Esophagus muscularis mucosa (tissue), 4 donors: ENCODE measurements at regions not wholly inside any gene's neighbourhood (a gene's known extent, or its start where the extent isn't known, plus 50 kb on each side); places are given as distances from the start of the nearest gene placed in this dataset.

Source experiments
- DNase-seq: peaks from one replicate; pipeline ENCODE4 v3.0.0-alpha.2; 2017; ENCODE audit errors: extremely low spot score
- H3K27ac ChIP-seq, 4 donors: fragments of 200-600 bp; sonication (generic); replicated peaks in 1 of 4; 1 replicate in 3 of 4; 2 replicates in 1 of 4; pipeline ENCODE4 v1.5.1; 2016 to 2019; ENCODE audit warnings: mild to moderate bottlenecking in 1 of 4
- H3K27me3 ChIP-seq, 4 donors: fragments of 200-600 bp; sonication (generic); one replicate each; pipeline versions ENCODE4 v1.5.1 to v1.6.0; 2016 to 2019
- H3K36me3 ChIP-seq, 4 donors: fragments of 200-600 bp; sonication (generic); one replicate each; pipeline ENCODE4 v1.5.1; 2016 to 2019
- H3K4me1 ChIP-seq, 4 donors: fragments of 200-600 bp; sonication (generic); one replicate each; pipeline ENCODE4 v1.5.1; 2016 to 2019
- H3K4me3 ChIP-seq, 4 donors: fragments of 200-600 bp; sonication (generic); 1 replicate in 2 of 4; 2 replicates in 2 of 4; pipeline ENCODE4 v1.5.1; 2016 to 2019; ENCODE audit warnings: mild to moderate bottlenecking in 4 of 4, moderate library complexity in 1 of 4
- H3K9me3 ChIP-seq, 4 donors: fragments of 200-600 bp; sonication (generic); 1 replicate in 3 of 4; 2 replicates in 1 of 4; pipeline ENCODE4 v1.5.1; 2016 to 2019
- EP300 ChIP-seq: sonication (generic); formaldehyde crosslinking; IDR thresholded peaks from one replicate; pipeline ENCODE4 v1.6.1; 2017; ENCODE audit warnings: antibody characterized with exemption
- POLR2A ChIP-seq: fragments of 450-650 bp; IDR thresholded peaks from one replicate; pipeline ENCODE4 v1.6.1; 2017; ENCODE audit warnings: antibody characterized with exemption, moderate library complexity, mild to moderate bottlenecking, low read depth
- POLR2AphosphoS5 ChIP-seq, 2 donors: sonication (generic); formaldehyde crosslinking; IDR thresholded peaks; one replicate each; pipeline ENCODE4 v1.6.1; 2017; ENCODE audit warnings: antibody characterized with exemption in 2 of 2
- WGBS: methylation state at CpG from one replicate; pipeline ENCODE4 v1.1.5; 2018; 5-methylcytosine and 5-hydroxymethylcytosine counted together
- intact Hi-C: fragments of 100-400 bp; cut with DNase I; formaldehyde crosslinking; loops from one replicate; pipeline ENCODE4 v1.15.1; 2023
- TF ChIP-seq, protein P1 (sequence below), 3 experiments: fragments of 200-600 bp in 2 of 3; fragments of 450-650 bp in 1 of 3; sonication (generic) in 2 of 3; IDR thresholded peaks; one replicate each; pipeline ENCODE4 v1.5.1; 2017 to 2019; ENCODE audit warnings: antibody characterized with exemption in 3 of 3, mild to moderate bottlenecking in 2 of 3, moderate library complexity in 1 of 3

DNA sequence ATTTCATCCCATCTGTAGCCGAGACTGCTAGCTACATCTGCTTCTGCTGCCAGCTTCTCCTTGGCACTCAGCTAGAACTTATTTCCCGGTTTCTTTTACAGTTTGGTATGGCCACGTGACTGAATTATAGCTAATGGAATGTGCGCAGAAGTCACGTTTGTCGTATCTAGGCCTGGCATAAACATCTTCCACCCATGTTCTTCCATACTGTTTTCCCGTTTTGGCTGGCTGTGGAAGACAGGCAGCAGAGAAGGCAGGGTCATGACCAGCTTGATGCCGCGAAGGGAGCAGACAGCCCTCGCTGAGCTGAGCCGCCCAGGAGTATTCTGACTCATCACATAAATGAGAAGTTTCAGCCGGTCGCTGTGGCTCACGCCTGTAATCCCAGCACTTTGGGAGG lies 186.7 kb downstream of the RFC3 start:
- Histone ChIP-seq H3K36me3 (no peaks in the 10 kb centered on the region), H3K27me3 (no peaks in the 10 kb centered on the region), H3K9me3 (no peaks in the 10 kb centered on the region), H3K27ac (no peak overlapping the region), H3K4me3 (no peak overlapping the region), H3K4me1 (peaks cover 8 to 15% (median 8%) of the 10 kb centered on the region in 4 donors)
- DNase-seq = no peak
- TF ChIP-seq EP300 (no peak), POLR2A (no peak), POLR2AphosphoS5 (IDR thresholded peaks at IDR 0.05) (no peak)
- TF ChIP-seq, protein P1, sequence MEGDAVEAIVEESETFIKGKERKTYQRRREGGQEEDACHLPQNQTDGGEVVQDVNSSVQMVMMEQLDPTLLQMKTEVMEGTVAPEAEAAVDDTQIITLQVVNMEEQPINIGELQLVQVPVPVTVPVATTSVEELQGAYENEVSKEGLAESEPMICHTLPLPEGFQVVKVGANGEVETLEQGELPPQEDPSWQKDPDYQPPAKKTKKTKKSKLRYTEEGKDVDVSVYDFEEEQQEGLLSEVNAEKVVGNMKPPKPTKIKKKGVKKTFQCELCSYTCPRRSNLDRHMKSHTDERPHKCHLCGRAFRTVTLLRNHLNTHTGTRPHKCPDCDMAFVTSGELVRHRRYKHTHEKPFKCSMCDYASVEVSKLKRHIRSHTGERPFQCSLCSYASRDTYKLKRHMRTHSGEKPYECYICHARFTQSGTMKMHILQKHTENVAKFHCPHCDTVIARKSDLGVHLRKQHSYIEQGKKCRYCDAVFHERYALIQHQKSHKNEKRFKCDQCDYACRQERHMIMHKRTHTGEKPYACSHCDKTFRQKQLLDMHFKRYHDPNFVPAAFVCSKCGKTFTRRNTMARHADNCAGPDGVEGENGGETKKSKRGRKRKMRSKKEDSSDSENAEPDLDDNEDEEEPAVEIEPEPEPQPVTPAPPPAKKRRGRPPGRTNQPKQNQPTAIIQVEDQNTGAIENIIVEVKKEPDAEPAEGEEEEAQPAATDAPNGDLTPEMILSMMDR (IDR thresholded peaks at IDR 0.05) = no peak
- 94% methylated on average over 13 of the region's 14 CpGs for WGBS
- intact Hi-C loops = no loop called here

DNA sequence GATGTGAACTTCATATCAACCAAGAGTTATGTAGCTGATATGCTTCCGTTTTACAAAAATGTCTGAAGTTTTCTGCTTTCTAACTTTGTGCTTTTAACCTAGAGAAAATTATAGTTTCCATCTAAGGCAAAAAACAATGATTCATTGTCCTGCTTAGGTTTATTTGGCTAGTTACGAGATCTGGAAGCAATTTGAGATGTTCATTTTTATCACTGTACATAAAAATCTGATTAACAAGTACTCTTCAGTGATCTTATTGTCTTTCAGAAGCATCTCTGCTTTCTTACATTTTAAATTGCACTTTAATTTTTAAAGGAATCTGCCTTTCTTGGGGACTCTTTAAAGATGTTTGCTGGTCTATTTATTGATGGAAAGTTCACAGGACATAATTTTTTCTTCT lies 188.1 kb downstream of the RFC3 start:
- TF ChIP-seq POLR2AphosphoS5 (IDR thresholded peaks at IDR 0.05) (no peak), POLR2A (no peak)
- Histone ChIP-seq H3K9me3 (no peaks in the 10 kb centered on the region), H3K4me1 (peaks cover 0 to 9% (median 0%) of the 10 kb centered on the region in 4 donors), H3K4me3 (no peak overlapping the region), H3K27ac (no peak overlapping the region), H3K27me3 (no peaks in the 10 kb centered on the region), H3K36me3 (no peaks in the 10 kb centered on the region)
- no peak for DNase-seq
- intact Hi-C loops = no loop called here
- WGBS = 79% methylated on average over 2 of the region's 2 CpGs

DNA sequence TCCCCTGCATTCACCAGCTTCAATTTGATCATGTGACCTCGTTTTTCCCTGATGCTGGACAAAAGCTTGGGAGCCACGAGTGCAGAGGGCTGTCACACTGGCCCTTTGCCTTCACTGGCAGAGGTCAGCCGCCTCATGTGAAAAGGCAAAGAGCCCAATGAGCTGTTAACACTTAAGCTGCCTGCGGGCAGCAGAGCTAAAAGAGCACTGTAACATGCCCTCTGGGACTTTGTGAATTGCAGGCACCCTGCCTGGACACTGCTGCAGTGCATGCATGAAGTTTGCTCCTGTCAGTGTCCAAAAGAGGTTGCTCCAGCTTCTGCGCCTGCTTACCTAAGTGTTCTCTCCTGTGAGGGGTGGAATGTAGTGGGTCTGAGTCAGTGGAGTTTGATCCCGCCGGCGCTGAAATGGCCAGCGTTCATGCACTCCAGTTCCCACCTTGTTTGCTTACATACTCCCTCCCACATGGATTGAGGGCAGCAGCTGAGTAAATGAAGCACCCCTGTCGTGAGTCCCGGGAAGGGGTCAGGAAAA lies 193.7 kb downstream of the RFC3 start:
- Histone ChIP-seq H3K4me3 (no peak overlapping the region), H3K9me3 (no peaks in the 10 kb centered on the region), H3K27ac (no peak overlapping the region), H3K36me3 (no peaks in the 10 kb centered on the region), H3K27me3 (no peaks in the 10 kb centered on the region), H3K4me1 (no peaks in the 10 kb centered on the region)
- no peak for DNase-seq
- TF ChIP-seq POLR2A = no peak
- TF ChIP-seq POLR2AphosphoS5 (IDR thresholded peaks at IDR 0.05) = no peak
- no peak for TF ChIP-seq EP300
- TF ChIP-seq, protein P1 (IDR thresholded peaks at IDR 0.05) = no peak
- intact Hi-C loops = no loop called here
- 76% methylated on average over 10 of the region's 11 CpGs for WGBS

DNA sequence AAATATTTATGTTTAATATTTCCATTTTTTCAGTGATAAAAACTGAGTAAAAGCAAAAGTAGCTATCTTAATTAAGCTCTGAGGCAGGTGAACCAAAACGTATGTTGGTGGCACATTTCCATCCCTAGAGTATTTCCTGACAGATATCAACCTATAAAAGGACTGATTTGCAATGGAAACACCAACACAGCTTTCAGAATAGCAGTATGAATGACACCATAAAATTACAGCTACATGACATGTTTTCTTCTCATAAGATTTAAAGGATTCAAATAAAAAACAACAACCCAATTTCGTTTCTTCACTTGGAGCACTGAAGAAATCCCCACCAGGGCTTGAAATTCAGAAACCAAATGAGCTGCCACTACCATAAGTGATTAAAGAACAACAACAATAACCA lies 194.4 kb downstream of the RFC3 start:
- DNase-seq = no peak
- Histone ChIP-seq H3K4me3 (no peak overlapping the region), H3K9me3 (no peaks in the 10 kb centered on the region), H3K27me3 (no peaks in the 10 kb centered on the region), H3K36me3 (no peaks in the 10 kb centered on the region), H3K4me1 (no peaks in the 10 kb centered on the region), H3K27ac (no peak overlapping the region)
- TF ChIP-seq POLR2A (no peak), POLR2AphosphoS5 (IDR thresholded peaks at IDR 0.05) (no peak), EP300 (no peak)
- TF ChIP-seq, protein P1 (IDR thresholded peaks at IDR 0.05) = no peak
- intact Hi-C loops = no loop called here
- 78% methylated on average over 2 of the region's 2 CpGs for WGBS

DNA sequence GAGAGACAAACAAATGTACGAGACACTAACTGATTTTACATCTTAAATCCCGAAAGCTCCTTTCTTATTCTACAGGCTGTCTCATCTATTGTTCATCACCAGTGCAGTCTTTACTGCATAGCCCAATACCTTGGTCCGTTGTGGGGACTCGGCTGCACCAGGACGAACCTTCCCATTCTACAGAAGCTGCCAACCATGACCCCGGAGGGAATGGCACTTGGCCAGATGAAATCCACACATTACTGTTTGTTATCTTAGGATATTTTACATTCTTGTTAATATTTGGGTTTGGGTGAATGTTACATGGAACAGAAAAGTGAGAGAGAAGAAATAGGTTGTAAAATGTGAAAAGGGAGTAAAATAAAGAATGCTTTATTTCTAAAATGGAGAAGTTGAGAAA lies 195.1 kb downstream of the RFC3 start:
- WGBS = 87% methylated on average over 6 of the region's 6 CpGs

More for the DNA sequence above, 195.1 kb downstream of the RFC3 start:
- no peaks in the 10 kb centered on the region for H3K9me3 ChIP-seq
- intact Hi-C loops = no loop called here
- DNase-seq = no peak
- H3K27me3 ChIP-seq = no peaks in the 10 kb centered on the region
- H3K27ac ChIP-seq = no peak overlapping the region
- no peaks in the 10 kb centered on the region for H3K36me3 ChIP-seq
- TF ChIP-seq EP300 (no peak), POLR2A (no peak), POLR2AphosphoS5 (IDR thresholded peaks at IDR 0.05) (no peak)
- TF ChIP-seq, protein P1 (IDR thresholded peaks at IDR 0.05) = no peak
- no peak overlapping the region for H3K4me3 ChIP-seq
- no peaks in the 10 kb centered on the region for H3K4me1 ChIP-seq
